ENCODE measurements at regions not wholly inside any gene's neighbourhood (a gene's known extent, or its start where the extent isn't known, plus 50 kb on each side); places are given as distances from the start of the nearest gene placed in this dataset.

DNA sequence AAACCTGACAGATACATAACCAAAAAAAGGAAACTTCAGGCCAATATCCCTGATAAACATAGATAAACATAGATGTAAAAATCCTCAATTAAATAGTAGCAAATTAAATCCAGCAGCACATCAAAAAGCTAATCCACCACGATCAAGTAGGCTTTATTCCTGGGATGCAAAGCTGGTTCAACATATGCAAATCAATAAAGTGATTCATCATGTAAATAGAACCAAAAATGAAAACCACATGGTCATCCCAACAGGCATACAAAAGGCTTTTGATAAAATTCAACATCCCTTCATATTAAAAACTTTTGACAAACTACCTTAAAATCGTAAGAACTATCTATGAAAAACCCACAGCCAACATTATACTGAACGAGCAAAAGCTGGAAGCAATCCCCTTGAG lies 882.2 kb downstream of the NTRK3 start:
- no peaks in the 10 kb centered on the region for H3K27me3 ChIP-seq (ENCODE audit: control insufficient read depth, insufficient read depth, low read length)
- ChIA-PET CTCF (no interaction called here), POLR2A (no interaction called here)
- no peak for DNase-seq (ENCODE audit: low read depth)
- H3K36me3 ChIP-seq (ENCODE audit: control insufficient read depth, insufficient read depth, low read length), result no peaks in the 10 kb centered on the region
- H3K4me3 ChIP-seq (ENCODE audit: low read depth, low read length), result no peak overlapping the region
- TF ChIP-seq, protein P1, sequence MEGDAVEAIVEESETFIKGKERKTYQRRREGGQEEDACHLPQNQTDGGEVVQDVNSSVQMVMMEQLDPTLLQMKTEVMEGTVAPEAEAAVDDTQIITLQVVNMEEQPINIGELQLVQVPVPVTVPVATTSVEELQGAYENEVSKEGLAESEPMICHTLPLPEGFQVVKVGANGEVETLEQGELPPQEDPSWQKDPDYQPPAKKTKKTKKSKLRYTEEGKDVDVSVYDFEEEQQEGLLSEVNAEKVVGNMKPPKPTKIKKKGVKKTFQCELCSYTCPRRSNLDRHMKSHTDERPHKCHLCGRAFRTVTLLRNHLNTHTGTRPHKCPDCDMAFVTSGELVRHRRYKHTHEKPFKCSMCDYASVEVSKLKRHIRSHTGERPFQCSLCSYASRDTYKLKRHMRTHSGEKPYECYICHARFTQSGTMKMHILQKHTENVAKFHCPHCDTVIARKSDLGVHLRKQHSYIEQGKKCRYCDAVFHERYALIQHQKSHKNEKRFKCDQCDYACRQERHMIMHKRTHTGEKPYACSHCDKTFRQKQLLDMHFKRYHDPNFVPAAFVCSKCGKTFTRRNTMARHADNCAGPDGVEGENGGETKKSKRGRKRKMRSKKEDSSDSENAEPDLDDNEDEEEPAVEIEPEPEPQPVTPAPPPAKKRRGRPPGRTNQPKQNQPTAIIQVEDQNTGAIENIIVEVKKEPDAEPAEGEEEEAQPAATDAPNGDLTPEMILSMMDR (IDR thresholded peaks at IDR 0.05; ENCODE audit: insufficient read depth, low read depth, low read length), result no peak

- TF ChIP-seq, protein P1 (IDR thresholded peaks at IDR 0.05; ENCODE audit: insufficient read depth, low read depth, low read length), result no peak
- no peak overlapping the region for H3K4me3 ChIP-seq (ENCODE audit: low read depth, low read length)
- H3K36me3 ChIP-seq (ENCODE audit: control insufficient read depth, insufficient read depth, low read length), result no peaks in the 10 kb centered on the region
- no peaks in the 10 kb centered on the region for H3K27me3 ChIP-seq (ENCODE audit: control insufficient read depth, insufficient read depth, low read length)
- ChIA-PET CTCF (no interaction called here), POLR2A (interaction anchor here (0.6 kb wide), 1 partner anchor 37 kb away, joined by 3 read pairs; no protein-coding TSS in a partner anchor)
- DNase-seq (ENCODE audit: low read depth), result peak; percentile 85
Measured at GRCh38 chr15:87369269-87369668, 887.3 kb downstream of the NTRK3 start.

DNA sequence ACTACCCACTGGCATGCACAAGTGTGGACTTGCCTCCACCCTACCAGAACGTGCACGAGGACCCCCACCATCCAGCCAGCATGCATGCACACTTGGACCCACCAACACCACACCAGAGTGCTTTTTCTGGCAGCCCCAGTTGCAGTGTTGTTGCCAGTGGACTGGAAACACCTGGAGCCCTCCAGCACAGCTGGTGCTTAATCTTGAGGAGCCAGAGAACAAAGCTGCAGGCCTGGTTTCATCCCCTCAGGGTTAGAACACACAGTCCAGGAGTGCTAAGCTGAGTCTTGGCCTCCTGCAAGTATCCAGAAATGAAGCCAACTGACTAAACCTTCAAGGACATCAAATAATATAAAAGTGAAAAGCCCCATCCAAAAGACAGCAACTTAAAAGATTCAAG lies 888.0 kb downstream of the NTRK3 start:
- Histone ChIP-seq H3K27me3 (ENCODE audit: control insufficient read depth, insufficient read depth, low read length) (no peaks in the 10 kb centered on the region), H3K36me3 (ENCODE audit: control insufficient read depth, insufficient read depth, low read length) (no peaks in the 10 kb centered on the region), H3K4me3 (ENCODE audit: low read depth, low read length) (no peak overlapping the region)
- TF ChIP-seq, protein P1 (IDR thresholded peaks at IDR 0.05; ENCODE audit: insufficient read depth, low read depth, low read length), result no peak
- CTCF ChIA-PET, result no interaction called here
- no peak for DNase-seq (ENCODE audit: low read depth)
- POLR2A ChIA-PET, result no interaction called here

DNA sequence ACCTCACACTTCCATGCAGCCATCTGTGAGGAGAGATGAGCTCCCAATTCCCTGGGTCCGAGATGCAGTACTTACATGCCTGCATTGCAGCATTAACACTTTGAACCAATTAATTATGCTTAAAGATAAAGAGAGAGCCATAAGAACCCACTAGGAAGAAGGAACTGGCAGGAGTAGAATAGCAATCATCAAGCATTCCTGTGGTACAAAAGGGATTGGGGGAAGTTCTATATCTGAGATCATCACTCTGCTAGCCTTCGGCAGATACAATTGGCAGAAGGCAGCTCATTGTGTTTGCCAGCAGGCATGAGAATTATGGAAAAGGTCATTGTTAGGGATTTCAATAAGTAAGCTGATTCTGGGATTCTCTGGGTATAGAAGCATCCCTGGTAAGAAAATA lies 891.4 kb downstream of the NTRK3 start:
- no peaks in the 10 kb centered on the region for H3K27me3 ChIP-seq (ENCODE audit: control insufficient read depth, insufficient read depth, low read length)
- no peaks in the 10 kb centered on the region for H3K36me3 ChIP-seq (ENCODE audit: control insufficient read depth, insufficient read depth, low read length)
- peak; percentile 15 for DNase-seq (ENCODE audit: low read depth)
- TF ChIP-seq, protein P1 (IDR thresholded peaks at IDR 0.05; ENCODE audit: insufficient read depth, low read depth, low read length), result no peak
- ChIA-PET CTCF (no interaction called here), POLR2A (no interaction called here)
- H3K4me3 ChIP-seq (ENCODE audit: low read depth, low read length), result no peak overlapping the region

- Histone ChIP-seq H3K4me3 (ENCODE audit: low read depth, low read length) (no peak overlapping the region), H3K27me3 (ENCODE audit: control insufficient read depth, insufficient read depth, low read length) (no peaks in the 10 kb centered on the region), H3K36me3 (ENCODE audit: control insufficient read depth, insufficient read depth, low read length) (no peaks in the 10 kb centered on the region)
- DNase-seq (ENCODE audit: low read depth), result no peak
- TF ChIP-seq, protein P1 (IDR thresholded peaks at IDR 0.05; ENCODE audit: insufficient read depth, low read depth, low read length), result no peak
- ChIA-PET CTCF (interaction anchor here (1.7 kb wide), 1 partner anchor 19 kb away, joined by 5 read pairs; no protein-coding TSS in a partner anchor), POLR2A (no interaction called here)
Measured at GRCh38 chr15:87362531-87362930, 894.0 kb downstream of the NTRK3 start.

Data from BJ (cell line).